ENCODE measurements at regions not wholly inside any gene's neighbourhood (a gene's known extent, or its start where the extent isn't known, plus 50 kb on each side); places are given as distances from the start of the nearest gene placed in this dataset.
A peak's percentile ranks its signal among the peaks of the same experiment; 100 is the strongest.

GRCh38 chr6:112799889-112800288 lies 452.8 kb downstream of the RFPL4B start:
- no peak overlapping the region for H3K4me3 ChIP-seq (ENCODE audit: low read depth, low read length)
- no peak for TF ChIP-seq CTCF (conservative IDR thresholded peaks at IDR 0.05; ENCODE audit: low read depth, low read length)
- DNase-seq (ENCODE audit: low read depth) = no peak

- DNase-seq (ENCODE audit: low read depth) = no peak
- no peak for TF ChIP-seq CTCF (conservative IDR thresholded peaks at IDR 0.05; ENCODE audit: low read depth, low read length)
- no peak overlapping the region for H3K4me3 ChIP-seq (ENCODE audit: low read depth, low read length)
These were observed 453.3 kb downstream of the RFPL4B start for GRCh38 chr6:112800439-112800838.

GRCh38 chr6:112800916-112801315 lies 453.8 kb downstream of the RFPL4B start:
- no peak overlapping the region for H3K4me3 ChIP-seq (ENCODE audit: low read depth, low read length)
- no peak for TF ChIP-seq CTCF (conservative IDR thresholded peaks at IDR 0.05; ENCODE audit: low read depth, low read length)
- no peak for DNase-seq (ENCODE audit: low read depth)

- no peak for TF ChIP-seq CTCF (conservative IDR thresholded peaks at IDR 0.05; ENCODE audit: low read depth, low read length)
- DNase-seq (ENCODE audit: low read depth) = no peak
- no peak overlapping the region for H3K4me3 ChIP-seq (ENCODE audit: low read depth, low read length)
These were observed 454.4 kb downstream of the RFPL4B start for GRCh38 chr6:112801468-112802080.

GRCh38 chr6:112802144-112802543 lies 455.0 kb downstream of the RFPL4B start:
- no peak overlapping the region for H3K4me3 ChIP-seq (ENCODE audit: low read depth, low read length)
- peak; percentile 22 for DNase-seq (ENCODE audit: low read depth)
- no peak for TF ChIP-seq CTCF (conservative IDR thresholded peaks at IDR 0.05; ENCODE audit: low read depth, low read length)

- no peak for TF ChIP-seq CTCF (conservative IDR thresholded peaks at IDR 0.05; ENCODE audit: low read depth, low read length)
- no peak overlapping the region for H3K4me3 ChIP-seq (ENCODE audit: low read depth, low read length)
- no peak for DNase-seq (ENCODE audit: low read depth)
These were observed 457.7 kb downstream of the RFPL4B start for GRCh38 chr6:112804638-112805330.
